Liver (tissue), 3 donors: ENCODE measurements at regions not wholly inside any gene's neighbourhood (a gene's known extent, or its start where the extent isn't known, plus 50 kb on each side); places are given as distances from the start of the nearest gene placed in this dataset.

Source experiments
- EGR1 ChIP-seq, 2 donors: IDR thresholded peaks; 2 replicates each; pipeline ENCODE4 v1.6.1; 2016 to 2018; ENCODE audit warnings: antibody characterized with exemption in 2 of 2, low read depth in 2 of 2
- FOXA1 ChIP-seq: IDR thresholded peaks from 2 replicates; pipeline ENCODE4 v1.6.1; 2016; ENCODE audit warnings: antibody characterized with exemption
- GABPA ChIP-seq, 2 donors: IDR thresholded peaks in 1 of 2; conservative IDR thresholded peaks in 1 of 2; 2 replicates each; pipeline ENCODE4 v1.6.1; 2016; ENCODE audit warnings: antibody characterized with exemption in 2 of 2, mild to moderate bottlenecking in 1 of 2, moderate library complexity in 1 of 2
- RAD21 ChIP-seq, 2 donors: IDR thresholded peaks; 2 replicates each; pipeline ENCODE4 v1.6.1; 2016; ENCODE audit warnings: antibody characterized with exemption in 2 of 2, mild to moderate bottlenecking in 2 of 2
- SP1 ChIP-seq: IDR thresholded peaks from 2 replicates; pipeline ENCODE4 v1.6.1; 2018; ENCODE audit warnings: antibody characterized with exemption, mild to moderate bottlenecking
- TAF1 ChIP-seq: conservative IDR thresholded peaks from 2 replicates; pipeline ENCODE4 v1.6.1; 2016; ENCODE audit warnings: antibody characterized with exemption, mild to moderate bottlenecking
- YY1 ChIP-seq: IDR thresholded peaks from 2 replicates; pipeline ENCODE4 v1.6.1; 2016; ENCODE audit warnings: antibody characterized with exemption, mild to moderate bottlenecking
- TF ChIP-seq, protein P1 (sequence below): IDR thresholded peaks from 2 replicates; pipeline ENCODE4 v1.6.1; 2016; ENCODE audit warnings: antibody characterized with exemption
- TF ChIP-seq, protein P2 (sequence below): fragments of 150-350 bp; IDR thresholded peaks from 2 replicates; pipeline ENCODE4 v1.5.1; 2017; ENCODE audit warnings: improper control_type of control experiment, low read depth, low read length; ENCODE audit not compliant: missing input control
- TF ChIP-seq, protein P3 (sequence below): IDR thresholded peaks from 2 replicates; pipeline ENCODE4 v1.6.1; 2016; ENCODE audit warnings: antibody characterized with exemption, mild to moderate bottlenecking
- TF ChIP-seq, protein P4 (sequence below): IDR thresholded peaks from 2 replicates; pipeline ENCODE4 v1.6.1; 2016; ENCODE audit warnings: antibody characterized with exemption
- TF ChIP-seq, protein P5 (sequence below): IDR thresholded peaks from 2 replicates; pipeline ENCODE4 v1.6.1; 2016; ENCODE audit warnings: antibody characterized with exemption
- donor health status: healthy.
- donor health status: healthy.

DNA sequence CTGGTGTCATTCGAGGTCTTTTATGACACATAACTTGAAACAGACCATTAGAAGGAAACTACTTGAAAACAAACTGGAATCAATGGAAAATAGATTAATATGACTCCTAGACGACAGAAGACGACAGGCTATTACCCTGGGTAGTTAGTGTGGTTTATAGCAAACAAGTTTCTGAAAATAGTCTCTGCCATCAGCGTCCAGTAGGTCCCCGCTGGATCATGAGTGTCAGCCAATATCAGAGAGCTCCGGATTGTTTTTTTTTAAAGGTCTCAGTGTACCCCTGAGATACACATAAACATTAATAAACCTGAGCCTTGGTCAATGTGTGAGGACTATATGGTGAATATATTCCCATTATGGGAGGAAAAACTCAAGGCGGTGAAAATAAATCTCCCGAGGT, 115.0 kb upstream of the THUMPD2 start:
- TF ChIP-seq TAF1 (no peak), GABPA (IDR thresholded peaks at IDR 0.05 in 1 of 2, conservative IDR thresholded peaks at IDR 0.05 in 1 of 2) (no peak), FOXA1 (no peak), YY1 (no peak), RAD21 (IDR thresholded peaks at IDR 0.05) (no peak), EGR1 (IDR thresholded peaks at IDR 0.05; ENCODE audit: low read depth in 2 of 2) (no peak), SP1 (no peak)
- TF ChIP-seq, protein P1, sequence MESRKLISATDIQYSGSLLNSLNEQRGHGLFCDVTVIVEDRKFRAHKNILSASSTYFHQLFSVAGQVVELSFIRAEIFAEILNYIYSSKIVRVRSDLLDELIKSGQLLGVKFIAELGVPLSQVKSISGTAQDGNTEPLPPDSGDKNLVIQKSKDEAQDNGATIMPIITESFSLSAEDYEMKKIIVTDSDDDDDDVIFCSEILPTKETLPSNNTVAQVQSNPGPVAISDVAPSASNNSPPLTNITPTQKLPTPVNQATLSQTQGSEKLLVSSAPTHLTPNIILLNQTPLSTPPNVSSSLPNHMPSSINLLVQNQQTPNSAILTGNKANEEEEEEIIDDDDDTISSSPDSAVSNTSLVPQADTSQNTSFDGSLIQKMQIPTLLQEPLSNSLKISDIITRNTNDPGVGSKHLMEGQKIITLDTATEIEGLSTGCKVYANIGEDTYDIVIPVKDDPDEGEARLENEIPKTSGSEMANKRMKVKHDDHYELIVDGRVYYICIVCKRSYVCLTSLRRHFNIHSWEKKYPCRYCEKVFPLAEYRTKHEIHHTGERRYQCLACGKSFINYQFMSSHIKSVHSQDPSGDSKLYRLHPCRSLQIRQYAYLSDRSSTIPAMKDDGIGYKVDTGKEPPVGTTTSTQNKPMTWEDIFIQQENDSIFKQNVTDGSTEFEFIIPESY, result no peak
- TF ChIP-seq, protein P2, sequence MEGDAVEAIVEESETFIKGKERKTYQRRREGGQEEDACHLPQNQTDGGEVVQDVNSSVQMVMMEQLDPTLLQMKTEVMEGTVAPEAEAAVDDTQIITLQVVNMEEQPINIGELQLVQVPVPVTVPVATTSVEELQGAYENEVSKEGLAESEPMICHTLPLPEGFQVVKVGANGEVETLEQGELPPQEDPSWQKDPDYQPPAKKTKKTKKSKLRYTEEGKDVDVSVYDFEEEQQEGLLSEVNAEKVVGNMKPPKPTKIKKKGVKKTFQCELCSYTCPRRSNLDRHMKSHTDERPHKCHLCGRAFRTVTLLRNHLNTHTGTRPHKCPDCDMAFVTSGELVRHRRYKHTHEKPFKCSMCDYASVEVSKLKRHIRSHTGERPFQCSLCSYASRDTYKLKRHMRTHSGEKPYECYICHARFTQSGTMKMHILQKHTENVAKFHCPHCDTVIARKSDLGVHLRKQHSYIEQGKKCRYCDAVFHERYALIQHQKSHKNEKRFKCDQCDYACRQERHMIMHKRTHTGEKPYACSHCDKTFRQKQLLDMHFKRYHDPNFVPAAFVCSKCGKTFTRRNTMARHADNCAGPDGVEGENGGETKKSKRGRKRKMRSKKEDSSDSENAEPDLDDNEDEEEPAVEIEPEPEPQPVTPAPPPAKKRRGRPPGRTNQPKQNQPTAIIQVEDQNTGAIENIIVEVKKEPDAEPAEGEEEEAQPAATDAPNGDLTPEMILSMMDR, result no peak
- TF ChIP-seq, protein P3, sequence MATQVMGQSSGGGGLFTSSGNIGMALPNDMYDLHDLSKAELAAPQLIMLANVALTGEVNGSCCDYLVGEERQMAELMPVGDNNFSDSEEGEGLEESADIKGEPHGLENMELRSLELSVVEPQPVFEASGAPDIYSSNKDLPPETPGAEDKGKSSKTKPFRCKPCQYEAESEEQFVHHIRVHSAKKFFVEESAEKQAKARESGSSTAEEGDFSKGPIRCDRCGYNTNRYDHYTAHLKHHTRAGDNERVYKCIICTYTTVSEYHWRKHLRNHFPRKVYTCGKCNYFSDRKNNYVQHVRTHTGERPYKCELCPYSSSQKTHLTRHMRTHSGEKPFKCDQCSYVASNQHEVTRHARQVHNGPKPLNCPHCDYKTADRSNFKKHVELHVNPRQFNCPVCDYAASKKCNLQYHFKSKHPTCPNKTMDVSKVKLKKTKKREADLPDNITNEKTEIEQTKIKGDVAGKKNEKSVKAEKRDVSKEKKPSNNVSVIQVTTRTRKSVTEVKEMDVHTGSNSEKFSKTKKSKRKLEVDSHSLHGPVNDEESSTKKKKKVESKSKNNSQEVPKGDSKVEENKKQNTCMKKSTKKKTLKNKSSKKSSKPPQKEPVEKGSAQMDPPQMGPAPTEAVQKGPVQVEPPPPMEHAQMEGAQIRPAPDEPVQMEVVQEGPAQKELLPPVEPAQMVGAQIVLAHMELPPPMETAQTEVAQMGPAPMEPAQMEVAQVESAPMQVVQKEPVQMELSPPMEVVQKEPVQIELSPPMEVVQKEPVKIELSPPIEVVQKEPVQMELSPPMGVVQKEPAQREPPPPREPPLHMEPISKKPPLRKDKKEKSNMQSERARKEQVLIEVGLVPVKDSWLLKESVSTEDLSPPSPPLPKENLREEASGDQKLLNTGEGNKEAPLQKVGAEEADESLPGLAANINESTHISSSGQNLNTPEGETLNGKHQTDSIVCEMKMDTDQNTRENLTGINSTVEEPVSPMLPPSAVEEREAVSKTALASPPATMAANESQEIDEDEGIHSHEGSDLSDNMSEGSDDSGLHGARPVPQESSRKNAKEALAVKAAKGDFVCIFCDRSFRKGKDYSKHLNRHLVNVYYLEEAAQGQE, result no peak
- TF ChIP-seq, protein P4, sequence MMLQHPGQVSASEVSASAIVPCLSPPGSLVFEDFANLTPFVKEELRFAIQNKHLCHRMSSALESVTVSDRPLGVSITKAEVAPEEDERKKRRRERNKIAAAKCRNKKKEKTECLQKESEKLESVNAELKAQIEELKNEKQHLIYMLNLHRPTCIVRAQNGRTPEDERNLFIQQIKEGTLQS, result no peak
- TF ChIP-seq, protein P5, sequence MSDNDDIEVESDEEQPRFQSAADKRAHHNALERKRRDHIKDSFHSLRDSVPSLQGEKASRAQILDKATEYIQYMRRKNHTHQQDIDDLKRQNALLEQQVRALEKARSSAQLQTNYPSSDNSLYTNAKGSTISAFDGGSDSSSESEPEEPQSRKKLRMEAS, result no peak
